Cardiac muscle cell (in vitro differentiated cells and primary cell): ENCODE measurements at regions not wholly inside any gene's neighbourhood (a gene's known extent, or its start where the extent isn't known, plus 50 kb on each side); places are given as distances from the start of the nearest gene placed in this dataset.

Experiments
- DNase-seq, 2 donors: peaks; one replicate each; pipeline versions ENCODE4 v3.0.0 to v3.0.0-alpha.2; 2010 to 2017; ENCODE audit warnings: low read depth in 1 of 2, low spot score in 1 of 2
- H3K27ac ChIP-seq: fragments of 200-600 bp; sonication (generic); 2 replicates; pipeline ENCODE4 v1.5.1; 2016
- H3K27me3 ChIP-seq: fragments of 200-600 bp; sonication (generic); 2 replicates; pipeline ENCODE4 v1.6.0; 2016; ENCODE audit warnings: control low read depth
- H3K36me3 ChIP-seq: fragments of 200-600 bp; sonication (generic); 2 replicates; pipeline ENCODE4 v1.5.1; 2016; ENCODE audit warnings: control low read depth
- H3K4me1 ChIP-seq: fragments of 200-600 bp; sonication (generic); 2 replicates; pipeline ENCODE4 v1.8.1; 2017; ENCODE audit warnings: low read depth, mild to moderate bottlenecking, mixed run types
- H3K4me3 ChIP-seq: fragments of 200-600 bp; sonication (generic); 2 replicates; pipeline ENCODE4 v1.5.1; 2016; ENCODE audit warnings: mild to moderate bottlenecking
- H3K9me3 ChIP-seq: fragments of 200-600 bp; sonication (generic); 2 replicates; pipeline ENCODE4 v1.5.1; 2017; ENCODE audit warnings: low read depth, mild to moderate bottlenecking, control low read depth
- TF ChIP-seq, protein P1 (sequence below): IDR thresholded peaks from 2 replicates; pipeline ENCODE4 v1.5.1; 2012; ENCODE audit warnings: low read depth, mild to moderate bottlenecking, low read length

DNA sequence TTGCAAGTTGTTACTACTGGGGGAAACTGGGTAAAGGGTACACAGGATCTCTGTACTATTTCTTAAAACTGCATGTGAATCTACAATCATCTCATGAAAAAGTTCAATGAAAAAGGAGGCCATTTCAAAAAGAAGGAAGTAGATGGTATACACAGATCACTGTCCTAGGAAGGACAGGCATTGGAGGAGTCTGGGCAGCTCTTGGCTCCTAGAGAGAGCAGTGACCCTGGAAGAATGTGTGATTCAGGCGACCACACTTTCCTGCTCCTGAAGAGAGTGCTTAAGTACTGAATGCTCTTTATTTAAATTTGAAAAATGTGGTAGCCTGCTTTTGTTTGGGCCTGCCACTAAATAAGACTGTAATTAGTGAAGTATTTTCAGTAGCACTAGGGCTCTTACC, 318.1 kb upstream of the CASK start:
- Histone ChIP-seq H3K27ac (no peak overlapping the region), H3K9me3 (no peaks in the 10 kb centered on the region), H3K4me1 (no peaks in the 10 kb centered on the region), H3K4me3 (no peak overlapping the region), H3K36me3 (no peaks in the 10 kb centered on the region), H3K27me3 (no peaks in the 10 kb centered on the region)
- peak in 1 of 2 donors; percentile 13 for DNase-seq
- TF ChIP-seq, protein P1, sequence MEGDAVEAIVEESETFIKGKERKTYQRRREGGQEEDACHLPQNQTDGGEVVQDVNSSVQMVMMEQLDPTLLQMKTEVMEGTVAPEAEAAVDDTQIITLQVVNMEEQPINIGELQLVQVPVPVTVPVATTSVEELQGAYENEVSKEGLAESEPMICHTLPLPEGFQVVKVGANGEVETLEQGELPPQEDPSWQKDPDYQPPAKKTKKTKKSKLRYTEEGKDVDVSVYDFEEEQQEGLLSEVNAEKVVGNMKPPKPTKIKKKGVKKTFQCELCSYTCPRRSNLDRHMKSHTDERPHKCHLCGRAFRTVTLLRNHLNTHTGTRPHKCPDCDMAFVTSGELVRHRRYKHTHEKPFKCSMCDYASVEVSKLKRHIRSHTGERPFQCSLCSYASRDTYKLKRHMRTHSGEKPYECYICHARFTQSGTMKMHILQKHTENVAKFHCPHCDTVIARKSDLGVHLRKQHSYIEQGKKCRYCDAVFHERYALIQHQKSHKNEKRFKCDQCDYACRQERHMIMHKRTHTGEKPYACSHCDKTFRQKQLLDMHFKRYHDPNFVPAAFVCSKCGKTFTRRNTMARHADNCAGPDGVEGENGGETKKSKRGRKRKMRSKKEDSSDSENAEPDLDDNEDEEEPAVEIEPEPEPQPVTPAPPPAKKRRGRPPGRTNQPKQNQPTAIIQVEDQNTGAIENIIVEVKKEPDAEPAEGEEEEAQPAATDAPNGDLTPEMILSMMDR = no peak

DNA sequence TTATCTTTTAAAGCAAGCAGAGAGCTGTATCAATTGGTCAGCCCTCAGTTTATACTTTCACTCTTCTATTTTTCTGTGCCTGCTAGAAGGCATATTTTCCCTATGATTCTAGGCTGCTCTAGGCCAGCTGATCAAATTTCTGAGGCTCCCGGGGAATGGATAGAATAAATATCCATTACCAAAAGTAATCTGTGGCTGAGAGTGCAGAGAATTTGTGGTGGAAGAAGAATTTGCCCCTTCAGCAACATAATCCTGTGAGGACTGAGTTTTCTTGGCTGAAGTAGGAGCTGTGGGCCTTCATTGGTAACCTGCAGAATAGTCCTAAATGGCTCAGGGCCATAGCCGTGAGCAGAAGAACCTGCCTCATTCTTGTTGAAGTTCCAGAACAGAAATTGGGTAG, 314.6 kb upstream of the CASK start:
- no peaks in the 10 kb centered on the region for H3K27me3 ChIP-seq
- H3K4me1 ChIP-seq = no peaks in the 10 kb centered on the region
- H3K36me3 ChIP-seq = no peaks in the 10 kb centered on the region
- no peak overlapping the region for H3K27ac ChIP-seq
- no peak for DNase-seq
- H3K9me3 ChIP-seq = no peaks in the 10 kb centered on the region
- no peak overlapping the region for H3K4me3 ChIP-seq
- TF ChIP-seq, protein P1 = no peak

DNA sequence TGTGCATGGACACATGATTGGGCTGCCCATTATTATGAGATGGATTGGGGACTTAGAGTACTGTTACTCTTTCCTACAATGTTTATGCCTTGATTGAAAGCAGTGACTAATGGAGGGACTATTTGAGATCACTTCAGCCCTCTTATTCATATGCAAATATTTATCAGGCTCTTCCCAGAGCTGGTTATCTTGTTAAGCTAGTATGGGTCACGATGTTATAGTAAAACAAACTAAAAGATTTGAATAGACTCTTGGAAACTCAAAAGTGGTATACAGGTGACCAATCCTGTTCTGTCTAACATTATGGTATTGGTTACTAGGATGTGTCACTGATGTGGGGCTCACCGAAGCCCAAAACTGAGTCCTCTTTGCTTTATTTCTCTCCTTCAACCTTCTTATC, 306.2 kb upstream of the CASK start:
- H3K4me1 ChIP-seq = no peaks in the 10 kb centered on the region
- no peak overlapping the region for H3K4me3 ChIP-seq
- no peaks in the 10 kb centered on the region for H3K36me3 ChIP-seq
- DNase-seq = no peak
- no peaks in the 10 kb centered on the region for H3K27me3 ChIP-seq
- H3K9me3 ChIP-seq = no peaks in the 10 kb centered on the region
- H3K27ac ChIP-seq = no peak overlapping the region
- TF ChIP-seq, protein P1 = no peak

DNA sequence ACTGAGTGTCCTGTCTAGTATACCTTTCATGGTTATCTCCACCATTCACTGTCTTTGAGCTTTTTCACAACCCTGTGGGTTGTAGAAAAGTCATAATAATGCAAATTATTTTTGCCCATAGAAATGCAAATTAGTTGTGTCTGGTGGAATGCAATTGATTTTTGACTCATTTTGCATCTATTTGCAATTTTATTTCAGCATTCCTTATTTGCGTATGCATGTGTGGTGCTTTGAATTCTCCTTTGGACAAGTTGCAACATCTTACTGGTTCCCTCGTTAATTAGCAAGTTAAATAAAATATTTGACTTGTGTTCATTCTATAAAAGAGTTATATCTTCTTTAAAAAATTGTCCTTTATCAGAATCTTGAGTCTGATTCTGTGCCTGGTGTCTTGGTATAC, 297.3 kb upstream of the CASK start:
- Histone ChIP-seq H3K27me3 (no peaks in the 10 kb centered on the region), H3K4me3 (no peak overlapping the region), H3K4me1 (no peaks in the 10 kb centered on the region), H3K36me3 (no peaks in the 10 kb centered on the region), H3K27ac (no peak overlapping the region), H3K9me3 (no peaks in the 10 kb centered on the region)
- DNase-seq = no peak
- TF ChIP-seq, protein P1 = no peak

DNA sequence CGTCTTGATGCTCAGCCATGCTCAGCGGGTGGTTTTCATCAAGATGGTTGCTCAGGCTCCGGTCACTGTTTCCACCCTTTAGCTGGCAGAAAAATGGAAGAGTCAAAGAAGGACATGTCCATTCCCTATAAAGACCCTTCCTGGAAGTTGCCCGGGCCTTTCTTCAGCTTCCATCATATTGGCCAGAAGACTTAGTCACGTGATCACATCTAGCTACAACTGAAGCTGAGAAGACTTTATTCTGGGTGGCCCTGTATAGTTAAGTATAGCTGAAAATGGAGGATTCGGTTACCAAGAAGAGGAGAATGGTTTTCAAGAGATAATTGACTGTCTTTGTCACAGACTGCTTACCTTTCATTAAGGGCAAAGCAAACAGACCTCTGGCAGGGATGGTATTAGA, 296.7 kb upstream of the CASK start:
- Histone ChIP-seq H3K27ac (no peak overlapping the region), H3K4me1 (no peaks in the 10 kb centered on the region), H3K9me3 (no peaks in the 10 kb centered on the region), H3K36me3 (no peaks in the 10 kb centered on the region), H3K27me3 (no peaks in the 10 kb centered on the region), H3K4me3 (no peak overlapping the region)
- DNase-seq = no peak
- TF ChIP-seq, protein P1 = no peak

DNA sequence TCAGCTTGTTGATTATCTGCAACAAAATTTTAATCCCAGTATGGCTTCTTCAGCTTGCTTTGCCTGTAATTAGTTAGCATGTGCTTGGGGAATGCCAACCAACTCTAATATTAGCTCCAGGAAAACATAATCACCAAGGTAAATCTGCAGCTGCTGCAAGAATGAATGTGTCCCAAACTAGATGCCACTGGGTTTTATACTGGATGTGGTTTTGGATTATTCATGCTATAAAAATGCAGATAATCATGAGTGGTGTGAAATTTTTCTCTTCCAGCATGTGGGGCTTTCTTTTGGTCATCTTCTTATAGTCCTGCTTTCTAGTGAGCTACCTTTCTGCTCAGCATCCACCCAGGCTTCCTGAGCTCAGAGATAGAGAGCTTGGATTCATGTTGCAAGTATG, 295.9 kb upstream of the CASK start:
- TF ChIP-seq, protein P1 = no peak
- Histone ChIP-seq H3K4me1 (no peaks in the 10 kb centered on the region), H3K27ac (no peak overlapping the region), H3K27me3 (no peaks in the 10 kb centered on the region), H3K9me3 (no peaks in the 10 kb centered on the region), H3K4me3 (no peak overlapping the region), H3K36me3 (no peaks in the 10 kb centered on the region)
- peak in 1 of 2 donors; percentile 17 for DNase-seq
